Muscle layer of duodenum (tissue), 2 donors: ENCODE measurements at regions not wholly inside any gene's neighbourhood (a gene's known extent, or its start where the extent isn't known, plus 50 kb on each side); places are given as distances from the start of the nearest gene placed in this dataset.

ENCODE experiments used
- H3K27ac ChIP-seq: one replicate; pipeline ENCODE4 v1.7.0; 2013; ENCODE audit warnings: mild to moderate bottlenecking, low read length
- H3K27me3 ChIP-seq: one replicate; pipeline ENCODE4 v1.7.0; 2013; ENCODE audit warnings: low read depth, mild to moderate bottlenecking, control low read depth, low read length
- H3K36me3 ChIP-seq, 2 donors: one replicate each; pipeline ENCODE4 v1.7.0; 2013; ENCODE audit warnings: low read length in 2 of 2, control low read depth in 1 of 2, mild to moderate bottlenecking in 1 of 2; ENCODE audit not compliant: insufficient read depth in 2 of 2, control insufficient read depth in 1 of 2
- H3K4me1 ChIP-seq, 2 donors: one replicate each; pipeline ENCODE4 v1.7.0; 2013; ENCODE audit warnings: low read length in 2 of 2, mild to moderate bottlenecking in 2 of 2, control low read depth in 1 of 2, moderate library complexity in 1 of 2; ENCODE audit not compliant: insufficient read depth in 2 of 2, control insufficient read depth in 1 of 2
- H3K4me3 ChIP-seq, 2 donors: one replicate each; pipeline ENCODE4 v1.7.0; 2013; ENCODE audit warnings: low read length in 2 of 2, low read depth in 1 of 2, mild to moderate bottlenecking in 1 of 2
- H3K9me3 ChIP-seq, 2 donors: one replicate each; pipeline ENCODE4 v1.7.0; 2013; ENCODE audit warnings: low read length in 2 of 2, control low read depth in 1 of 2, mild to moderate bottlenecking in 1 of 2; ENCODE audit not compliant: control insufficient read depth in 1 of 2
- donor health status: healthy.

GRCh38 chr2:57180042-57180567 is 866.5 kb upstream of the VRK2 start:
- Histone ChIP-seq H3K36me3 (no peaks in the 10 kb centered on the region), H3K9me3 (no peaks in the 10 kb centered on the region), H3K4me3 (no peak overlapping the region), H3K4me1 (no peaks in the 10 kb centered on the region), H3K27me3 (no peaks in the 10 kb centered on the region), H3K27ac (no peak overlapping the region)

- no peaks in the 10 kb centered on the region for H3K9me3 ChIP-seq
- H3K27ac ChIP-seq = no peak overlapping the region
- no peak overlapping the region for H3K4me3 ChIP-seq
- no peaks in the 10 kb centered on the region for H3K4me1 ChIP-seq
- no peaks in the 10 kb centered on the region for H3K27me3 ChIP-seq
- no peaks in the 10 kb centered on the region for H3K36me3 ChIP-seq
Observed at GRCh38 chr2:57180678-57181077, 865.9 kb upstream of the VRK2 start.

- no peaks in the 10 kb centered on the region for H3K9me3 ChIP-seq
- no peak overlapping the region for H3K4me3 ChIP-seq
- H3K27me3 ChIP-seq = no peaks in the 10 kb centered on the region
- no peak overlapping the region for H3K27ac ChIP-seq
- H3K36me3 ChIP-seq = no peaks in the 10 kb centered on the region
- no peaks in the 10 kb centered on the region for H3K4me1 ChIP-seq
Observed at GRCh38 chr2:57181315-57182038, 865.1 kb upstream of the VRK2 start.

- Histone ChIP-seq H3K27ac (no peak overlapping the region), H3K27me3 (no peaks in the 10 kb centered on the region), H3K4me1 (no peaks in the 10 kb centered on the region), H3K36me3 (no peaks in the 10 kb centered on the region), H3K9me3 (no peaks in the 10 kb centered on the region), H3K4me3 (no peak overlapping the region)
Observed at GRCh38 chr2:57182916-57183315, 863.7 kb upstream of the VRK2 start.

DNA sequence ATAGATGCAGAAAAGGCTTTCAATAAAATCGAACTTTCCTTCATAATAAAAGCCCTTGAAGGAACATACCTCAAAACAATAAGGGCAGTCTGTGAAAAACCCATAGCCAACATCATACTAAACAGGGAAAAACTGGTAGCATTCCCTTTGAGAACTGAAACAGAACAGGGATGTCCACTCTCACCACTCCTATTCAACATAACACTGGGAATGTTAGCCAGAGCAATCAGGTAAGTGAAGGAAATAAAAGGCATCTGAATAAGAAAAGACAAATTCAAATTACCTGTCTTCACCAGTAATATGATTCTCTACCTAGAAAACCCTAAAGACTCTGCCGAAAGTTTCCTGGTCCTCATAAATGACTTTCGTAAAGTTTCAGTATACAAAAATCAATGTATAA is 861.0 kb upstream of the VRK2 start:
- no peaks in the 10 kb centered on the region for H3K27me3 ChIP-seq
- no peaks in the 10 kb centered on the region for H3K4me1 ChIP-seq
- H3K9me3 ChIP-seq = no peaks in the 10 kb centered on the region
- no peak overlapping the region for H3K27ac ChIP-seq
- H3K4me3 ChIP-seq = no peak overlapping the region
- no peaks in the 10 kb centered on the region for H3K36me3 ChIP-seq

GRCh38 chr2:57190007-57190406 is 856.6 kb upstream of the VRK2 start:
- Histone ChIP-seq H3K9me3 (no peaks in the 10 kb centered on the region), H3K4me3 (no peak overlapping the region)

GRCh38 chr2:57199663-57200062 is 846.9 kb upstream of the VRK2 start:
- Histone ChIP-seq H3K4me1 (no peaks in the 10 kb centered on the region), H3K27ac (no peak overlapping the region), H3K9me3 (no peaks in the 10 kb centered on the region), H3K27me3 (no peaks in the 10 kb centered on the region), H3K36me3 (no peaks in the 10 kb centered on the region), H3K4me3 (no peak overlapping the region)

More at GRCh38 chr2:57190007-57190406, 856.6 kb upstream of the VRK2 start:
- H3K4me1 ChIP-seq = no peaks in the 10 kb centered on the region
- no peaks in the 10 kb centered on the region for H3K36me3 ChIP-seq
- H3K27me3 ChIP-seq = no peaks in the 10 kb centered on the region
- no peak overlapping the region for H3K27ac ChIP-seq

DNA sequence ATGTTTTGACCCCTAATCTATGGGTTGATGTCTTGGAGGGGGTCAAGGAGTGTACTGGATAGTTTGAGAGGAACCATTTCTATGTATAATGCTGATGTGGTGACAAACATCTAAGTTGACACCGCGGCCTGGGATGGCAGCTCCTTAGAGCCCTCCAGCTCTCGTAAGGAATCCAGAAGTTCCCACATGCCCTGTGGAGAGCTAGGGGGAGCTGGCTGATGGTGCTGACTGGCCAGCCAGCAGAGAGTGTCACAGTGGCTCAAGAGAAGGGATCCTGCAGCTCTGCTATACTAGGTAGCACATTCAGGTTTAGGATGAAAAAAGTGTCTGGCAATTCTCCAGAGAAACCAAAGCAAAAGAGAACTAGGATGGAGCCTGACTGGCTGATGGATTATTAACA is 842.2 kb upstream of the VRK2 start:
- Histone ChIP-seq H3K4me3 (no peak overlapping the region), H3K9me3 (no peaks in the 10 kb centered on the region), H3K27ac (no peak overlapping the region), H3K36me3 (no peaks in the 10 kb centered on the region), H3K4me1 (no peaks in the 10 kb centered on the region), H3K27me3 (no peaks in the 10 kb centered on the region)

DNA sequence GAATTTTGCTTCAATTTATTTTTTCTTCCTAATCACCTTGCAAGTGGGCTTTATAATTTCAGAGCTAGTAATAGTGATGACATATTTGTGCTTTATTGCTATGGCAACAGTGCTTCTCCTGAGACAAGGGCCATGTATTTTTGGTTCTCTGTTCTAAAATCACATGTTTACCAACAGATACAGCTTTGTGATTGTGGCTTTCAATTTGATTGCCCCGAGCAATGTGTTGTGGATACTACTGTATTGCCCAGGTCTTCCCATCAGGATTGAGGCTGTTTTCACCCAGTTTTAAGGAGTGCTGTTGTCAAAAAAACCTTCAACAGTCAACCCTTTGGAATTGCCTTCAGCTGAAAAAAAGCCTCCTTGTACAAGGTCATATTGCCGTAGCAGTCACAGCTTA is 841.4 kb upstream of the VRK2 start:
- no peaks in the 10 kb centered on the region for H3K36me3 ChIP-seq
- H3K4me1 ChIP-seq = no peaks in the 10 kb centered on the region
- H3K27ac ChIP-seq = no peak overlapping the region

DNA sequence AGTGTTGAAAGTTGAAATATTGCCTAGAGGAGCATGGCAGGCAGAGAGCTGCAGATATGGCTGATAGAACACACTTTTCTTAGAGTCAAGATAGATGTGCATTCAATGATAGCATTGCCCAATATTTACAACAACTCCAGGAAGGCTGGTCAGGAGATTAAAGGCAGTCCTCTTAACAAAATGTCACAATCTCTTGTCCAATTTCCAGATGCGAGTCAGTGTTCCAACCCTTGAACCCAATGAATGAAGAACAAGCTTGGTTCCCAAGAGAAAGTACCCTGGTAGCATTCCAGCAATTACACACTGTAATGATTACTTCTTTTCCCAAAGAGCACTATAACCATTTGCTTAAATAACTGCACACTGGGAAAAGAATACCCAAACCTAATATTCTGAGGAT is 839.4 kb upstream of the VRK2 start:
- Histone ChIP-seq H3K4me3 (no peak overlapping the region), H3K4me1 (no peaks in the 10 kb centered on the region), H3K27me3 (no peaks in the 10 kb centered on the region), H3K9me3 (no peaks in the 10 kb centered on the region), H3K36me3 (no peaks in the 10 kb centered on the region), H3K27ac (no peak overlapping the region)

More for the DNA sequence above, 841.4 kb upstream of the VRK2 start:
- H3K9me3 ChIP-seq = no peaks in the 10 kb centered on the region
- no peak overlapping the region for H3K4me3 ChIP-seq
- no peaks in the 10 kb centered on the region for H3K27me3 ChIP-seq

- Histone ChIP-seq H3K4me1 (no peaks in the 10 kb centered on the region), H3K27ac (no peak overlapping the region), H3K27me3 (no peaks in the 10 kb centered on the region), H3K36me3 (no peaks in the 10 kb centered on the region), H3K9me3 (no peaks in the 10 kb centered on the region), H3K4me3 (no peak overlapping the region)
Observed at GRCh38 chr2:57209799-57210198, 836.8 kb upstream of the VRK2 start.

DNA sequence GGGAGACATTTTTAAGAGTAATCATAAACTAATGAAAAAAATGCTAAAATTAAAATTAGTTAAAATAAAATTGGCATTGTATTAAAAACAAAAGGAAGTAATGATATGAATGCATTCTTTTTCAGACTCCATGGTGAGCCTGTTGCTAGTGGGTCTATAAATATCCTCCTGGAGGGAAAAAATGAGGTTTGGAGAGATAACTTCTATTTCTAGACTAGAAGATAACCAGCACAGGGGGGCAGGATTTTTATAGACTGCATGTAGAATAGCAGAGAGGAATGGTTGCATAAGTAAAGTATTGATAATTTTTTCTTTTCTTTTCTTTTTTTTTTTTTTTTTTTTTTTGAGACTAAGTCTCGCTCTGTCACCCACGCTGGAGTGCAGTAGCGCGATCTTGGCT is 835.8 kb upstream of the VRK2 start:
- no peaks in the 10 kb centered on the region for H3K9me3 ChIP-seq
- no peaks in the 10 kb centered on the region for H3K4me1 ChIP-seq
- H3K27me3 ChIP-seq = no peaks in the 10 kb centered on the region
- no peak overlapping the region for H3K27ac ChIP-seq
- H3K36me3 ChIP-seq = no peaks in the 10 kb centered on the region
- H3K4me3 ChIP-seq = no peak overlapping the region
